T-helper 2 cell treated with Interferon-gamma antibody and Interleukin-4, amounts not matched to agents 100 ng/mL and 5 ng/mL, for 36 hours (primary cell): ENCODE measurements at regions not wholly inside any gene's neighbourhood (a gene's known extent, or its start where the extent isn't known, plus 50 kb on each side); places are given as distances from the start of the nearest gene placed in this dataset.

Experiments used
- intact Hi-C: fragments of 100-400 bp; cut with micrococcal nuclease; formaldehyde crosslinking; loops from one replicate; pipeline ENCODE4 v1.15.1; 2023

GRCh38 chr2:7094231-7094741 is 177.1 kb downstream of the RNF144A start:
- intact Hi-C loops = no loop called here

GRCh38 chr2:7096726-7097352 is 179.6 kb downstream of the RNF144A start:
- intact Hi-C loops = loop anchor here (1.0 to 5.0 kb wide), 2 partner anchors 1585 to 1664 kb away; partner anchors contain the start of gene ID2

GRCh38 chr2:7097353-7097895 is 180.2 kb downstream of the RNF144A start:
- intact Hi-C loops = loop anchor here (1.0 to 5.0 kb wide), 2 partner anchors 1585 to 1664 kb away; partner anchors contain the start of gene ID2

GRCh38 chr2:7098816-7099215 is 181.6 kb downstream of the RNF144A start:
- intact Hi-C loops = loop anchor here (5.0 kb wide), 1 partner anchor 1583 kb away; the partner anchor contains the start of gene ID2

DNA sequence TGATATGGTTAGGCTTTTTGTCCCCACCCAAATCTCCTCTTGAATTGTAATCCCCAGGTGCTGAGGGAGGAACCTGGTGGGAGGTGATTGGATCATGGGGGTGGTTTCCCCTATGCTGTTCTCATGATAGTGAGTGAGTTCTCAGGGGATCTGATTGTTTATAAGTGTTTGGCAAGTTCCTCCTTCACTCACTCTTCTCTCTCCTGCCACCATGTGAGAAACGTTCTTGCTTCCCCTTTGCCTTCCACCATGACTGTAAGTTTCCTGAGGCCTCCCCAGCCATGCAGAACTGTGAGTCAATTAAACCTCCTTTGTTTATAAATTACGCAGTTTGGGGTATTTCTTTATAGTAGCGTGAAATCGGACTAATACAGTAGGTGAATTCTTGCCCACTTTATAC is 182.5 kb downstream of the RNF144A start:
- intact Hi-C loops = loop anchor here (5.0 kb wide), 1 partner anchor 1583 kb away; the partner anchor contains the start of gene ID2

DNA sequence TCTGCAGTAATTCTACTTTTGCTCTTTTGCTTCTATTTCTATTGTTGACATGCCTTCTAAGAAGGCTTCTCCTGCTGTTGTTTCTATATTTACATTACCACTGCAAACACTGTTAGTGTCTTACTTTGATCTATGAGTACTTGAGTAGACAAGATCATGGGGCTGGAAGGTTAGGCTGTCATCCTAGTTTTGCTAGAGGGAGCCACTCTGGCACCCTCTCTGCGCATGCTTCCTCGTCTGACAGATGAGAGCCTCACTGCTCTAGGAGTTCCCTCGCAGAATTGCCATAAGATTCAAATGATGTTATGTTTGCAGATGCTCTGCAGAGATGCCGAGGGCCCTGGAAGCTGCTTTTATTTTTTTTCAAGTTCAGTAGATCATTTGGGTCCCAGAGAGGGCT is 185.6 kb downstream of the RNF144A start:
- intact Hi-C loops = no loop called here

- intact Hi-C loops = no loop called here
Observed at GRCh38 chr2:7108792-7109532, 191.8 kb downstream of the RNF144A start.

DNA sequence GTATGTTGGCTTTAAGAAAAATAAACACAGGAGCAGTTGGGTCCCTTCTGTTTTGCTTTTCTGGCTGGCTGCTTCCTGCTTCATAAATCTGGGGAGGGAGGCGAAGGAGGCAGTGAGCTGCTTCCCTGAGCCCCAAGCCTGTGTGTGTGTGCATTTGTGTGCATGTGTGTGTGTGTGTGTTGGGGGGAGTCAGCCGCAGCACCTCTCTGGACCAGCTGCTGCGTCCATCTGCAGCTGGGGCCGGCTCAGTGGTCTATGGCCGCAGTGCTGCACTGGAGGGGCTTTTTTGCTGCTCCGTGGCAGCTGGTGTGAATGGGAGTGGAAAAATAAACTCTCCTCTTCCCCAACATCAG is 192.3 kb downstream of the RNF144A start:
- intact Hi-C loops = no loop called here

DNA sequence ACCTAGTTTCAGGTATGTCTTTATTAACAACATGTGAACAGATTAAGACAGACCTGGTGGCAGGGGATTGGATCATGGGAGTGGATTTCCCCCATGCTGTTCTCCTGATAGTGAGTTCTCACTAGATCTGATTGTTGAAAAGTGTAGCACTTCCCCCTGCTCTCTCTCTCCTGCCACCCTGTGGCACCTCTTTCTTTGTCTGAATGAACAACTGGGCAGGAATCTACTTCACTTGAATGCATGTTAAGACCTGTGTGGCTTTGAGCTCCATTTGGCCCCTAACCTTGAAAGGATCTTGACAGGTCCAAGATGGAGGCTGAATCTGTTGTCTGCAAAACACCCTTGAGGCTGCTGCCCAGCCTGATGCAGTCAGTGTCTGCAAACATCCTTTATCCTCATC is 194.4 kb downstream of the RNF144A start:
- intact Hi-C loops = no loop called here

DNA sequence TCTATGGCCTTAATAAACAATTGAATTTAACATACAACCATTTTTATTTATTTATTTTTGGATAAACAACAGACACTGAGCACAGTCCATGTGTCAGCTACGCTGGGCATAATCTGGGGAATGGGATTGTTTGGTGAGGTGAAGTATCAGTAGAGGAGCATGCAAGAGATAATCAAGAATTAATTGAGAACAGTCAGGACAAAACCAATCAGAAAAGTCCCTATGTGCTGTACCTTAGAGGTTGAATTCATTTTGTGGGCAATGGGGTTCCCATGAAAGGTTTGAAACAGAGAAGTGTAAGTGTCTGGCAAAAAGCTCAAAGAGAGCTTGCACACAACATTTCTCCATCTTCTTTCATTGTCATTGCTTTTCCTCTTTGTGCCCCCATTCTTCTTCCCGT is 198.2 kb downstream of the RNF144A start:
- intact Hi-C loops = no loop called here

- intact Hi-C loops = no loop called here
Observed at GRCh38 chr2:7115906-7116305, 198.7 kb downstream of the RNF144A start.

- intact Hi-C loops = no loop called here
Observed at GRCh38 chr2:7116511-7116910, 199.3 kb downstream of the RNF144A start.

DNA sequence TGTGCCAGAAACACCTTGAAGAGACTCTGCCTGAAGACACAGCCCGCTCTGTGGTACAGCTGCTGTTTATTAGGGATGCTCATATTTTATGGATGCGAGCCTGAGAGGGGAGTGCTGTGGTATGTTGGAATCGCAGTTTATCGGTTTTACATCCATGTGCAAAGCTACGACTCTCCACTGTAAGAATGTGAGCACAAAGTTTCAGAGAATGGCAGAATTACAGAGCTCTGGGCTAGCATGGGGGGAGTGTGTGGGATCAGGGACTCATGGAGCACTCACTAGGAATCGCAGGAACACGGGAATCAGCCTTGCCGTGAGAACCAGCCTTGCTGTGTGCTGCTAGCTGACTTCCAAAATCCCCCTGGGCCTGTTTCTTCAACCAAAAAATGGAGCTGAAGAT is 199.9 kb downstream of the RNF144A start:
- intact Hi-C loops = no loop called here

DNA sequence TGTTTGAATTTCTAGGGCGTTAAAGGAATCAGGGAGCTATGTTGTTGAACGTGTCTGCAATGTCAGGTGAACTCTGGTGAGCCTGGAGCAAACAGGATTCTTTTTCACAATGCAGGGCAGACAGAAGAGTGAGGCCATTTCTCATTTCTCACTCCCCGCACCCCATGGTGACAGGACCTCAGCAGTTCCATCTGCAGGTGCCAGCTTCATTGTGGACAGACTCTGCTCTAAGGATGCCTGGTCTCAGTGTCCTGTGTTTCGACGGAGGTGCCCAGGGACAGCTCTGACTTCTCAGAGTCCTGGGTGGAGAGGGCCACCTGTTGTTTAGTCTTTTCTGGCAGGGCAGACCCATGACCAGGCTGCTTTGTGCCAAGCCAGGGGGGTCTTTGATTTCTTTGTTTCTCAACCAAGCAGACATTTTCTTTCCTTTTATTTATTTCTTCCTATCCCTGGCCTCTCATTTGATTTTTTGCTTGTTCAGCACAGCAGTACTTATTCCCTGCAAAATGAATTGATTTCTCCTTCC is 201.5 kb downstream of the RNF144A start:
- intact Hi-C loops = no loop called here

DNA sequence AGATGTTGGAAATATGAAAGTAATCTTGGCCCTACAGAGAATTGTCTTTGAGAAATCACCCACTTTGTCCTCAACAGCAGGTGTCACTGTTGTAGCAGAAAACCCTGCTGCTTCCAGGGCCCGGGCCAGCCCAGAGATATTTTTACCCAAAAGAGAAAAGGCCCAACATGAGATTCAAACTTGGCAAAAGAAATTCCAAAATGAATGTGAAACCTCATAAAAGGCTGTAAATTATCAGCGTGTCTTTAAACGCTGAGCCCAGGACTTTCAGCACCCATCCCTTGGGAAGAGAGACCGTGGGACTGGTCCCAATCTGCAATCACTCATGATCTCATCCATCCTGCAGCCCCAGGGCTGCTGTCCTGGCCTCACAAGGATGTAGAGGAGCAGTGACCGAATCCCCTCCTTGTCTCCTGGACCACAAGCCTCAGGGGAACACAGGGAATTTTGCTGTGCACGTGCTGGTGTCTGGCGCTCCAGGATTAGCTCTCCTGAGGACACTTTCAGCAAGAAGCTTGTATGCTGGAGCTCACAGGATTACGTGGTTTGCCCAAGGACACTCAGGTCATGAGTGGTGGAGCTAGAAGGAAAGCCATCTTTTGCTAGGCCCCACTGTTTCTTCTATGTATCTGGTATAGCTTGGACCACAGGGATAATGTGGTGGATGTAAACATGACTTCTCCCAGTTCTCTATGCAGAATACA is 202.1 kb downstream of the RNF144A start:
- intact Hi-C loops = no loop called here

DNA sequence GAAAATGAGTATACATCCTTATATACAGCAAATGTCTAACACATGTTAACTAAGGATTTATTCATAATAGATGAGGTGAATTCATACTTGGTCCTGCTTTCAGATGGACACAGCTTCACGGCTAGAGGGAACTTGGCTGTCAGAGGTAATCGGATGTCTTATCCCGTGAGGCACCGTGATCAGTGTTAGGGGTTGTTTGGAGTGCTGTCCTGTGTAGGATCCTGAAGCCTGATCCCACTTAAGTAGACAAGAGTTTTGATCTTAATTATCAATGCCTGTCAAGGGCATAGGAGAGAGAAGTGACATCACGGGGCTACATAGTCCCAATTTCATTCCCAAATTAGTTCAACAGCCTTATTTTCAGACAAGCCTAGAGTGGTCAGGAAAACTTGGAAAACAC is 204.6 kb downstream of the RNF144A start:
- intact Hi-C loops = no loop called here

DNA sequence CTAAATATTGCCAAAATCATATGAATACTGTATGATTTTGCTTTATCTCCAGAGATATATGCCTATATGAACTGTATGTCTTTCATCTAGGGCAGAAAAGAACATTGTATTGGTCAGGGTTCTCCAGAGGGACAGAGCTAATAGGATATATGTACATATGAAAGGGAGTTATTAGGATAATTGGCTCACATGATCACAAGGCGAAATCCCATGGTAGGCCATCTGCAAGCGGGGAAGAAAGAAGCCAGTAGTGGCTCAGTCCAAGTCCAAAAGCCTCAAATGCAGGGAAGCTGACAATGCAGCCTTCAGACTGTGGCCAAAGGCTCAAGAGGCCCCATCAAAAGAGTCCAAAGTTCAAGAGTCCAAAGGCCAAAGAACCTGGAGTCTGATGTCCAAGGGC is 209.9 kb downstream of the RNF144A start:
- intact Hi-C loops = no loop called here

GRCh38 chr2:7127687-7128086 is 210.5 kb downstream of the RNF144A start:
- intact Hi-C loops = no loop called here

DNA sequence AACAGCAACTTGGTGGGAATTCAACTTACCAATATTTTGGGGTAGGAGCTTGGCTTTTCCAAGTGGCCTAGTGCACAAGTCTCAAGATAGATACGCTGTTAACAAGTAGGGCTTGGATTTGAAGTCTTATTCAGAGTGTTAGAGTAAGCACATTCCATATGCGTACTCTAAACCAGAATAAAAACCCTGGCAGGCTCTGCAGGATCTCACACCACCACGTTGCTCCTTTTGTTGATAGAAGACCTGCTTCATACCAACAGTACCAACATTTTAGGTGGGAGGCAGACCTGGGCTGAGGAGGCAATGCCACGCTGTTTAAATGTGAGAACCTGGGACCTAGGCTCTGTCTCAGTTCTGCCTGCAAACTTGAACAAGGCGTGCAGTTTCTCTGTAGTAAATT is 214.0 kb downstream of the RNF144A start:
- intact Hi-C loops = no loop called here

DNA sequence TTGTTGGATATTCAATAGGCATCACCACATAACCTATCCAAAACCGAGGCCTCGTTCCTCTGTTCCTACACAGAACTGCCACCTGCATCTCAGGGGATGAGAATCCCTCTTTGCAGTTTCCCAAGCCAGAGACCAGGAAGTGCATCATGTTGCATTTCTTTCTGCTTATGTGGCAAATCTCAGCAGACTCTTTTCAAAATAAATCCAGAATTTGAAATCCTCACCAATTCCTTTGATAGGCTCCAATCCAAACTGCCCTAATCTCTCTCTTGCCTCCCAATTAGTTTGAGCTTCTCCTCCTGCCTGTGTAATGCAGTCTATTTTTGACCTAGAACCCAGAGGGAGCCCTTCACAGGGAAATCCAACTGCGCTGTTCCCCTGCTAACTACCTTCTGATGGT is 215.5 kb downstream of the RNF144A start:
- intact Hi-C loops = no loop called here

- intact Hi-C loops = no loop called here
Observed at GRCh38 chr2:7133521-7133920, 216.3 kb downstream of the RNF144A start.

GRCh38 chr2:7140306-7140705 is 223.1 kb downstream of the RNF144A start:
- intact Hi-C loops = no loop called here
